Fibroblast of lung (primary cell): ENCODE measurements at regions not wholly inside any gene's neighbourhood (a gene's known extent, or its start where the extent isn't known, plus 50 kb on each side); places are given as distances from the start of the nearest gene placed in this dataset.

Source experiments
- EZH2 ChIP-seq: IDR thresholded peaks from 2 replicates; pipeline ENCODE4 v1.5.1; 2012; ENCODE audit warnings: low read length, control low read depth, mild to moderate bottlenecking; ENCODE audit errors: missing control alignments
- TF ChIP-seq, protein P1 (sequence below), 2 donors: IDR thresholded peaks in 1 of 2; conservative IDR thresholded peaks in 1 of 2; 1 replicate in 1 of 2; 2 replicates in 1 of 2; pipeline ENCODE4 v1.5.1; 2011 to 2012; ENCODE audit warnings: low read length in 2 of 2, control low read depth in 1 of 2, inconsistent platforms in 1 of 2, low read depth in 1 of 2, mild to moderate bottlenecking in 1 of 2

DNA sequence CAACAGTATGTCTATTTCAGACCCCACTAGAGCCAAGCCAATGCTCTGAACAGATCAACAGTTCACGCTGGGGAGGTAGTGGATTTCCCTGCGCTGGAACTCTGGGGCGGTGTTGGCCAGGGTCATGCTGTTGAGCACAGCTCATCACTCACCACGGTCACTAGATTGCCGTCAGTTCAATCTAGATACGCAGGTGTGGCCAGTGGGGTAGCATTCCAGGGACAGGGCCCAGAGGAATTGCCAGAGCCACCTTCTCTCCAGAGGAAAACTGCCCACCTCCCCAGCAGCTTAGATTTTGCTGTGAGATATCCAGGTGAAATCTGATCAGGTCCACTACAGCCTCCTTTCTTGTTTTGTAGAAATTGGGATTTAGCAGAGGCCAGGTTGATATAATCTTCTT is 101.8 kb downstream of the SOX11 start:
- TF ChIP-seq, protein P1, sequence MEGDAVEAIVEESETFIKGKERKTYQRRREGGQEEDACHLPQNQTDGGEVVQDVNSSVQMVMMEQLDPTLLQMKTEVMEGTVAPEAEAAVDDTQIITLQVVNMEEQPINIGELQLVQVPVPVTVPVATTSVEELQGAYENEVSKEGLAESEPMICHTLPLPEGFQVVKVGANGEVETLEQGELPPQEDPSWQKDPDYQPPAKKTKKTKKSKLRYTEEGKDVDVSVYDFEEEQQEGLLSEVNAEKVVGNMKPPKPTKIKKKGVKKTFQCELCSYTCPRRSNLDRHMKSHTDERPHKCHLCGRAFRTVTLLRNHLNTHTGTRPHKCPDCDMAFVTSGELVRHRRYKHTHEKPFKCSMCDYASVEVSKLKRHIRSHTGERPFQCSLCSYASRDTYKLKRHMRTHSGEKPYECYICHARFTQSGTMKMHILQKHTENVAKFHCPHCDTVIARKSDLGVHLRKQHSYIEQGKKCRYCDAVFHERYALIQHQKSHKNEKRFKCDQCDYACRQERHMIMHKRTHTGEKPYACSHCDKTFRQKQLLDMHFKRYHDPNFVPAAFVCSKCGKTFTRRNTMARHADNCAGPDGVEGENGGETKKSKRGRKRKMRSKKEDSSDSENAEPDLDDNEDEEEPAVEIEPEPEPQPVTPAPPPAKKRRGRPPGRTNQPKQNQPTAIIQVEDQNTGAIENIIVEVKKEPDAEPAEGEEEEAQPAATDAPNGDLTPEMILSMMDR (conservative IDR thresholded peaks at IDR 0.05 in 1 of 2, IDR thresholded peaks at IDR 0.05 in 1 of 2; ENCODE audit: low read depth in 1 of 2, low read length in 2 of 2), result no peak
- no peak for TF ChIP-seq EZH2
